ENCODE measurements at regions not wholly inside any gene's neighbourhood (a gene's known extent, or its start where the extent isn't known, plus 50 kb on each side); places are given as distances from the start of the nearest gene placed in this dataset.
A peak's percentile ranks its signal among the peaks of the same experiment; 100 is the strongest.
"Not testable (repeated sequence)": the region's sequence is repeated elsewhere in the genome, so short reads cannot be mapped to it uniquely, and the experiment has no call there.

GRCh38 chr13:44055681-44056080 is 176.0 kb downstream of the LACC1 start:
- DNase-seq (ENCODE audit: low spot score) = not testable (repeated sequence)

DNA sequence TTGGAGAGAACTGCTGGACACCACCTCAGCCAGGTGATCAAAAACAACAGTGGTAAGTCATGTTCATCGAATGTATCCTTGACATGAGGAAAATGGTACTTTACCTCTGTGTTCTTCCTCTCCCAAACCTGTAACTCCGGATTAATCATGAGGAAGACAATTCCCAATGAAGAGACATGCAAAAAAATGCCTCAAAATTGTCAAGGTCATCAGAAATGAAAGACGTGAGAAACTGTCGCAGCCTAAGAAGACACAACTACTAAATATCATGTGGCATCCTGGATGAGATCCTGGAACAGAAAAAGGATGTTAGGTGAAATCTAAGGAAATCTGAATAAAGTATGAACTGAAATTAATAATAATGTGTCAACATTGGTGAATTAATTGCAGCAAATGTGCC is 178.4 kb downstream of the LACC1 start:
- no peak for DNase-seq (ENCODE audit: low spot score)

GRCh38 chr13:44058624-44059215 is 179.0 kb downstream of the LACC1 start:
- DNase-seq (ENCODE audit: low spot score) = no peak

- DNase-seq (ENCODE audit: low spot score) = no peak
These were observed 182.2 kb downstream of the LACC1 start for GRCh38 chr13:44061876-44062275.

DNA sequence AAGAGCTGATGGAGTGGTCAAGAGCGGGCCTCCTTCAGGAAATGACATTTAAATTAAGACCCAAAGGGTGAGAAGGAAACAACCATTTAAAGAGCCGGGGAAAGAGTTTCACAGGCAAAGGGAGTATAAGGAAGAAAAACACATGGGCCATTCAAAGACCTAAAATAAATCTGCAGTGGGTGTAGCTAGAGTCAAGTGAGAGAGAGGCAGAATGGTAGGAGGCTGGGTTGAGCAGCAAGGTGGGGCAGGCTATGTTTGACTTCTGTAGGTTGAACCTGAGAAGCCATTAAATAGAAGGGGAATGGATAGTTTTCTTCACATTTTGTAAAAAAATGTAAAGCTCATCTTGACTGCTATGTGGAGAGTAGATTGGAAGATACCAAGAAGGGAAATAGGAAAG is 183.8 kb downstream of the LACC1 start:
- no peak for DNase-seq (ENCODE audit: low spot score)

DNA sequence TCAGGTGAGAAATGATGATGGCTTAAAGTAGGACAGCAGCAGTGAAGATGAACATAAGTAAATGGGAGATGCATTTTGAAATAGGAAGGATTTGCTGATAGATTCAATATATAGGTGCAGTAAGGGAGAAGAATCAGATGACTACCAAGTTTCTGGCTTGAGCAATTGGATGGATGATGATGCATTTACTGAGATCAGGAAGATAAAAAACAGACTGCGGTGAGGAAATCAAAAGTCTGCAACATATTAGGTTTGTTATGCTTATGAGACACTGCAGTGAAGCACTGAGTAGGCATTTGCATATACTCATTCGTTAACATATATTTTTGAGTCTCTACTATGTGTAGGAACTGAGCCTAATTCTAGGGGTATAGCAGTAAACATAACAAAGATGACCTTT is 184.2 kb downstream of the LACC1 start:
- no peak for DNase-seq (ENCODE audit: low spot score)

- DNase-seq (ENCODE audit: low spot score) = no peak
These were observed 184.7 kb downstream of the LACC1 start for GRCh38 chr13:44064357-44064756.

DNA sequence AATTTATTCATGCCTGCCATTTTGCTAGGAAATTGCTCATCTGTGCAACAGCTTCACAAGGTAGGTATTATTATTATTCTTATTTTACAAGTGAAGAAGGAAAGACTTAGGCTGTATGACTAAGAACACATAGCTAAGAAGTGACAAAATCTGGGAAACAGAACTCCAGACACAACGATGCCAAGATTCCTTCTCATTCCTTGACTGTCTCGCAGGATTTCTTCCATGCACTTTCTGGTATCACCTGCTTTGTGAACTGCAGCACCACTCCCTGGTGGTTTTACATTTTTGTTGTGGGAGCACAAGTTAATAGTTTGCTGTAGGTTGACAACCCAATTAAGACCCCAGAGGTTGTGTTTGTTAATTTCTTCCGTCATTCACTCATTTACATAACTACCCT is 188.5 kb downstream of the LACC1 start:
- DNase-seq (ENCODE audit: low spot score) = no peak

- DNase-seq (ENCODE audit: low spot score) = peak; percentile 46
These were observed 189.0 kb downstream of the LACC1 start for GRCh38 chr13:44068737-44069136.

DNA sequence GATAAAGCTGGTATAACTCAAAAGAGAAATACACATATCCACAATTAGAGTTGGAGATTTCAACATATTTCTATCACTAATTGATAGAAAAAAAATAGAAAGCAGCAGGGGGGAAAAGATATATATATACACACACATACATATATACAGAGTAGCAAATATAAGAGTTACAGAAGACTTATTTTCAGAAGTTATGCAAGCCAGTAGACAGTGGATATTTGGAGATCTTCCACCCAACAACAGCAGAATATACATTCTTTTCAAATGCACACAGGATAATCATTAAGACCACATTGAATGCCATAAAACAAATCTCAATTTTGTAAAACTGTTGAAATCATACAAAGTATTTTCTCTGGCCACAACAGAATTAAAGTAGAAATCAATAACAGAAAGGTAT is 192.8 kb downstream of the LACC1 start:
- no peak for DNase-seq (ENCODE audit: low spot score)

DNA sequence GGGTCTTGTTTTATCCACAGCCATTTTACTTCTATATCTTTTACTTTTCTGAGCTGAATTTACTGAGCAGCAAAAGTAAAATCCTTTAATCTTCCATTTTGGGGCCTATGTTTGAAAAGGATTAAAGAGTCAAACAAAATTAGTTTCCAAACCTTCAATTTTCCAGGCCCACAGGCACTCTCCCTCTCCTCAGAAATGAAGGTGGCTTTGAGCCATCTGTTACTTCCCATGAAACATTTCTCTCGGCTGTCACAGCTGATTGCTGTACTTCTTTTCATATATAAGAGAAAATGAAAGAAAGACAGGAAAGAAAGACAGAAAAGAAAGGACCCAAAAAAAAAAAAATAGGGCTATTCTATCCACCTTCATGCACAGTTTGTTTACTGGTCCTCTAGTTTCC is 194.9 kb downstream of the LACC1 start:
- no peak for DNase-seq (ENCODE audit: low spot score)

DNA sequence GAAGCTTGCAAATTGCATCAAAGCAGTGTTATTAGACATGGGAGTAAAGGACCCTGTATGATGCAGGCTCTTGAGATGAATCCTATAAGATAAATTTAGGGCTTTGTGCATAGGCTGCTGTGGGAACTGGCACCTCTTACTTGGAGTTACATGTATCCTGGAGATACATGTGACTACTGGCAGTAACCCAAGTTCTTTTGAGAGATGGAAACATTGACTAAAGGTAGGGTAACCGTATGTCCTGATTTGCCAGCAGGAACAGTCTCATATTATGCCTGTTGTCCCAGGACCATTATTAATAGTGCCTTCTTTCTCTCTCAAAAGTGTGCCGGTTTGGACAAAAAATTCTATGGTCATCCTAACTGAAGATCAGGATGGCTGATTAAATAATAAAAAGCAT is 195.4 kb downstream of the LACC1 start:
- no peak for DNase-seq (ENCODE audit: low spot score)

DNA sequence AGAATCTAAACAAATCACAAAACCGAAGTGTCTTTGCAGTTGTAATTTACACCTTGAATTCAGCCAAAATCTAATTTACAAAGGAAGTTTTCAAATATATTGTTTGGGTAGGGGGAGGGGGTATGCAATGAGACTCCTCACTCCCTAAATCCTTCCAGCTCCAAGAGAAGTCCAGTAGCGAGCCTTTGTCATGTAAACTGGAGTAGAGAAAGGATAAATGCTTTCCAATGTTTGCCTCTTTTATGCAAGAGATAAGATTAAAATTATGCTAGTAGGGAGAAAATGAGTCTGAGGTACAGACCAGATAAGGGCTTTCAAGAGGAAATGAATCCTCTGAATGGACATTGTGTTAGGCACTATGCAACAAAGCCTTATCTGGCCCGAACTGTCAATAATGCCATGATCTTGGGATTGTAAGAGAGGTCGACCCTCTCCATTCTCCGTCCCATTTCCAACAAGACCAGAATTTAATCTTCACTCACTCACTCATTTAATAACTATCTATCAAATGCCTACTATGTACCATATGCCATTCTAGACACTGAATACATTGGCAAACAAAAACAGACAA is 199.2 kb downstream of the LACC1 start:
- no peak for DNase-seq (ENCODE audit: low spot score)

- no peak for DNase-seq (ENCODE audit: low spot score)
These were observed 199.9 kb downstream of the LACC1 start for GRCh38 chr13:44079413-44080205.

- DNase-seq (ENCODE audit: low spot score) = no peak
These were observed 204.4 kb downstream of the LACC1 start for GRCh38 chr13:44084146-44084545.

- no peak for DNase-seq (ENCODE audit: low spot score)
These were observed 206.7 kb downstream of the LACC1 start for GRCh38 chr13:44086389-44086788.

GRCh38 chr13:44088411-44088810 is 208.7 kb downstream of the LACC1 start:
- DNase-seq (ENCODE audit: low spot score) = no peak

GRCh38 chr13:44088991-44089413 is 209.3 kb downstream of the LACC1 start:
- no peak for DNase-seq (ENCODE audit: low spot score)

DNA sequence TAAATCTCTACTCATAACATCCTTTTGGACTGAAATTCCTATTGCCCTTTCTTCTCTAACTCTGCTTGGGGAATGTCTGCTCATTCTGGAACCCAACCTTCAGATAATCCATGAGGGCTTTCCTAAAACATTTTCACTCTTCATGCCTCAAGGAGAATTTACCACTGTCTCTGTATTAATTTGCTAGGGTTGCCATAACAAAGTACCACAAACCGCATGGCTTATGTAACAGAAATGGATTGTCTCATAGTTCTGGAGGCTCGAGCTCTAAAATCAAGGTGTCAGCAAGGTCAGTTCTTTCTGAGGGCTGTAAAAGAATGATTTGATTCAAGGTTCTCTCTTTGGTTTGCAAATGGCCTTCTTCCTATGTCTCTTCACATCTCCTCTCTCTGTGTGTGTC is 209.7 kb downstream of the LACC1 start:
- DNase-seq (ENCODE audit: low spot score) = no peak

DNA sequence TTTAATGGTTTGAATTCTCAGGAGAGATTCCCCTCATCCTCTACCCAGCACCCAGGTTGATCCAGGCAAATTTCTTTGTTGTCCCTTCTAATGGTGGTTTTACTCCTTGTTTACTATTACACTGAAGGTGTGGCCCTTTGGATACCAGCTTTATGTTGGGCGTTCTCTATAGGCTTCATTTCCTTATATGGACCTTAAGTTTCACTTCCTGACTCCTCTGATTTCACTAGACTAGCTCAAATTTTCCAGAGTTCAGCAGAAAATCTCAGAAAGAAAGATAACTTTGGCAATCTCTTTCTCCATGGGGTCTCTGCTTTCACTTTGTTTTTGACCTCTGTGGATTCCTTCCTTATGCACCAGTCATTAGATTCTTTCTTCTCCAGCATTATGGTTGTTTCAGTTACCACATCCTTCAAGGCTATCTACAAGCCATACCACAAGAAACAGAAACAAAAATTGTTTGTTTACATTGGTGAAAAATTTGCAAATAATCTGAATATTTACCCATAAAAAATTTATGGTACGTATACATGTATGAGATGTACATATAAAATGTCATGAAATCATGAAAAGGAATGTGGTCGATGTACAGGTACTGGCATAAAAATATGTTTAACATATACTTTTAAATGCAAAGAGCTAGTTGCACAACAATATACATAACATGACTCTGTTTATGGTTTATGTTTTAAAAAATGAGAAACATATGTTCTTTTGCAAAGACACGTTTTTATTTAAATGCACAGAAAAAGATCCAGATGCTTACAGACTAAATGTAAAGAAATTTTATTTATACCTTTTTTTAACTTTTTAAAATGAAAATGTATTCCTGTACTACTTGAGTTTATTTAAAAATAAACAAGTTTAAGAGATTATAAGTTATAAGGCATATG is 212.6 kb downstream of the LACC1 start:
- DNase-seq (ENCODE audit: low spot score) = no peak

GRCh38 chr13:44093607-44094564 is 214.2 kb downstream of the LACC1 start:
- DNase-seq (ENCODE audit: low spot score) = no peak

All from LoVo (cell line).